ENCODE measurements at regions not wholly inside any gene's neighbourhood (a gene's known extent, or its start where the extent isn't known, plus 50 kb on each side); places are given as distances from the start of the nearest gene placed in this dataset.

- DNase-seq (no peak), ATAC-seq (no peak)
- H3K4me3 ChIP-seq: no peak overlapping the region
- intact Hi-C loops (cut with DNase I): no loop called here
- H3K27ac ChIP-seq: no peak overlapping the region
- H3K9me3 ChIP-seq: no peaks in the 10 kb centered on the region
- TF ChIP-seq CTCF (IDR thresholded peaks at IDR 0.05): no peak
- no peaks in the 10 kb centered on the region for H3K36me3 ChIP-seq
- WGBS, 4 donors: 68 to 77% (median 75%) methylated on average over 2 of the region's 2 CpGs
- peaks cover 0 to 10% (median 0%) of the 10 kb centered on the region in 9 donors for H3K27me3 ChIP-seq
- peaks cover 0 to 6% (median 0%) of the 10 kb centered on the region in 12 donors for H3K4me1 ChIP-seq
Observed at GRCh38 chr2:200247494-200247893, 59.0 kb upstream of the SPATS2L start.

- Histone ChIP-seq H3K36me3 (no peaks in the 10 kb centered on the region), H3K9me3 (no peaks in the 10 kb centered on the region), H3K27ac (peak overlapping the region in 3 of 12 donors; percentile 33 to 43 (median 35)), H3K4me1 (peaks cover 0 to 18% (median 10%) of the 10 kb centered on the region in 12 donors), H3K27me3 (peaks cover 0 to 10% (median 0%) of the 10 kb centered on the region in 9 donors), H3K4me3 (peak overlapping the region in 2 of 12 donors; percentile 6 to 12)
- TF ChIP-seq POLR2A (IDR thresholded peaks at IDR 0.05) (no peak), CTCF (IDR thresholded peaks at IDR 0.05) (no peak)
- intact Hi-C loops (cut with DNase I): no loop called here
- peak in 2 of 5 donors; percentile 22 to 37 for DNase-seq
- WGBS, 4 donors: 39 to 46% (median 43%) methylated on average over 8 of the region's 8 CpGs
- peak in 3 of 4 donors; percentile 49 to 73 (median 64) for ATAC-seq
Observed at GRCh38 chr2:200252265-200253067, 54.0 kb upstream of the SPATS2L start.

GRCh38 chr2:200253639-200254038 lies 52.9 kb upstream of the SPATS2L start:
- H3K4me1 ChIP-seq: peaks cover 0 to 18% (median 10%) of the 10 kb centered on the region in 12 donors
- 19 to 37% (median 30%) methylated on average over 2 of the region's 2 CpGs for WGBS, 4 donors
- TF ChIP-seq POLR2A (IDR thresholded peaks at IDR 0.05) (no peak), CTCF (IDR thresholded peaks at IDR 0.05) (no peak)
- H3K9me3 ChIP-seq: no peaks in the 10 kb centered on the region
- ATAC-seq (no peak), DNase-seq (no peak)
- peak overlapping the region in 2 of 12 donors; percentile 9 to 20 for H3K27ac ChIP-seq
- peaks cover 0 to 4% (median 0%) of the 10 kb centered on the region in 9 donors for H3K27me3 ChIP-seq
- H3K36me3 ChIP-seq: no peaks in the 10 kb centered on the region
- H3K4me3 ChIP-seq: no peak overlapping the region
- intact Hi-C loops (cut with DNase I): no loop called here

GRCh38 chr2:200254773-200255172 lies 51.7 kb upstream of the SPATS2L start:
- Histone ChIP-seq H3K4me3 (no peak overlapping the region), H3K9me3 (no peaks in the 10 kb centered on the region), H3K4me1 (peaks cover 0 to 18% (median 10%) of the 10 kb centered on the region in 12 donors), H3K36me3 (no peaks in the 10 kb centered on the region), H3K27me3 (no peaks in the 10 kb centered on the region), H3K27ac (no peak overlapping the region)
- TF ChIP-seq CTCF (IDR thresholded peaks at IDR 0.05) (no peak), POLR2A (IDR thresholded peaks at IDR 0.05) (no peak)
- intact Hi-C loops (cut with DNase I): no loop called here
- ATAC-seq (no peak), DNase-seq (no peak)
- 53 to 76% (median 72%) methylated on average over 3 to 4 of the region's 4 CpGs for WGBS, 4 donors
